GM18858 (cell line): ENCODE measurements at regions not wholly inside any gene's neighbourhood (a gene's known extent, or its start where the extent isn't known, plus 50 kb on each side); places are given as distances from the start of the nearest gene placed in this dataset.

Source experiments
- ATAC-seq: cut with Tn5 transposase; IDR thresholded peaks from one replicate; pipeline ENCODE4 v1.9.1; 2021; ENCODE audit not compliant: unreplicated experiment

DNA sequence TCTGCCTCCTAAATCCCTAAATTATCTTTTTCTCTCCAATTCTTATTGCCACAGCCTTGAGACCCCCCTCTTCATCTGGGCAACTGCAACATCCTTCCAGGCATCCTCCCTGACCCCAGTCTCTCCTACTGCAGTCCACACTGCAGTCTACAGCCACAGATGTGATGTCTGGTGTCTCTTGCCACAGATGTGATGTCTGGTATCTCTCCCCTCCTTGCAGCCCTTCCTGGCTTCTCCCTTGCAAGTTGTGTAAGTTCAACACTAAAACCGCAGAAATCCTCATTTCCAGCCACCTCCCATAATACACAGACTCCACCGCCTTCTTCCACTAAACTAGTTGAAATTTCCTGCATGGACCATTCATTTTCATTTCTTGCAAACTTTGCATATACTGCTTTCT is 113.1 kb upstream of the DDX18 start:
- no peak for ATAC-seq

GRCh38 chr2:117702098-117702497 is 112.4 kb upstream of the DDX18 start:
- no peak for ATAC-seq

GRCh38 chr2:117703858-117704257 is 110.6 kb upstream of the DDX18 start:
- ATAC-seq: no peak

DNA sequence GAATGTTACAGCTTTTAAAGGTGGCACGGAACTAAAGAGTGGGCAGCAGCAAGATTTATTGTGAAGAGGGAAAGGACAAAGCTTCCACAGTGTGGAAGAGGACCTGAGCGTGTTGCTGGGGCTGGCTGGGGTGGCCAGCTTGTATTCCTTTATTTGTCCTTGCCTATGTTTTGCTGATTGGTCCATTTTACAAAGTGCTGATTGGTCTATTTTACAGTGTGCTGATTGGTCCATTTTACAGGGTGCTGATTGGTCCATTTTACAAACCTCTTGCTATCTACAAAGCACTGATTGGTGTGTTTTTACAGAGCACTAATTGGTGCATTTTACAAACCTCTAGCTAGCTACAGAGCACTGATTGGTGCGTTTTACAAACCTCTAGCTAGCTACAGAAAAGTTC is 109.7 kb upstream of the DDX18 start:
- no peak for ATAC-seq

- no peak for ATAC-seq
Measured at GRCh38 chr2:117707874-117708273, 106.6 kb upstream of the DDX18 start.

DNA sequence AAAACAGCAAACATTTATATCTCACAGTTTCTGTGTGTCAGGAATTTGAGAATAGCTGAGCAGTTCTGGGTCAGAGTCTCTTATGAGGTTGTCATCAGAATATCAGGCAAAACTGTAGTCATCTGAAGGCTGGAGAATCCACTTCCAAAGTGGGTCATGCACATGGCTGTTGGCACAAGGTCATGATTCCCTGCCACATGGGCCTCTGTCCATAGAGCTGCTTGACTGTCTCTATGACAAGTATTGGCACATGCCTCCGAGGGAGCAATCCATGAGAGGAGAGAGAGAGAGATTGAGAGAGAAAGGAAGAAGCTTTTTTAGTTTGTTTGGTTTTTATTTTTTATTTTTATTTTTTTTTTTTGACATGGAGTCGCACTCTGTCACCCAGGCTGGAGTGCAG is 101.8 kb upstream of the DDX18 start:
- no peak for ATAC-seq

- no peak for ATAC-seq
Measured at GRCh38 chr2:117714110-117714509, 100.4 kb upstream of the DDX18 start.

- no peak for ATAC-seq
Measured at GRCh38 chr2:117714745-117715417, 99.6 kb upstream of the DDX18 start.

GRCh38 chr2:117716505-117716904 is 98.0 kb upstream of the DDX18 start:
- no peak for ATAC-seq

DNA sequence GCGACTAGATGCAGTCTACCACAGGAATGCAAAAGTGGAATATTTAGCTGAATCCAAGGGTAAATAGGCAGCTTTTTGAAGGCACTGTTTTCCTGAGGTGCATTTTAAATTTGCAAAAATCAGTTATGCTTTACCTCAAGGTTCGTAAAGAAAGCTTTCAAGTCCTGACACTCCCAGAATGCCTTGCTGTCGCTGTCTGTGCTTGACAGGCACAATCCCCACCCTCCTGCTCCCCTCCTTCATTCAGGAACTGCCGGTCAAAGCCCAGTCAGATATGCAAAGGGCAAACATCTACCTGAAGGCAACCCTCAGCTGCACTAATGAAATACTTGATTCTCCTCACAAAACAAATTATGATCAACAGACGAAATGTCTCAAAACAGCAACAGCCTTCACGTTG is 97.4 kb upstream of the DDX18 start:
- no peak for ATAC-seq

DNA sequence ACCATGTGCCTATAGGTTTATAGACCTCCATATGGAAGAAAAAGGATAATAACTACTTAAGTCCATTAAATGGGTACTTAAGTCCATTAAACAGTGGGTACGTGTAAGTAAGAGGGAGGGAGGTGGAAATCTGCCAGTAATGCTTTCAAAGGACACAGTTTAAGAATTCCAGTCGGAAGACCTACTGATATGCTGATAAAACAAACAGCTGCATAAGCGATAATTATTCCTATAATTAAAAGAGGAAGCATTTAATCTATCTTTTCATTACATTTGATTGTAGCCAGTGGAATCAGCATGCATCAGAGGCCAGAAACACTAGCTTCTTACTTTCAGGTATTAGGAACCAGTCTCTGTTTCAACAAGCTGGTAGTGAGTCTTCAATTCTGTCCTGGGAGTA is 96.4 kb upstream of the DDX18 start:
- no peak for ATAC-seq

GRCh38 chr2:117720765-117721164 is 93.7 kb upstream of the DDX18 start:
- no peak for ATAC-seq

DNA sequence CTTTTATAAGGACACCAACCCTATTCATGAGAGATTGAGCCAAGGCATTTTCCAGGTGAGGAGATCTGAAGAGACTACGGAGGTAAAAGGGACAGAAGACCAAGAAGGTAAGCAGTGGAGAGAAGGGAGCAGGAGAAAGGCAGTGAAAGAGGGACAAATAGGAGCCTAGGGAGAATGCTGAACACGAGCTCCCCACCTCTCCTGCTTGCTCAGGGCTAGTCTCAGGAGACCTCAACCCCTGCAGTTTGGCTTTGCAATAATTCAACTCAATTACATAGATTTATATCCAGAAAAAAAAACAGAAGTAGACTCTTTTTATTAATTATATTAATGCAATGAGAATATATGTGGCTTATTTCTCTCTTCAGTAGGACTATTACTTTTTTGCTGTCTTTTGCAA is 91.0 kb upstream of the DDX18 start:
- ATAC-seq: no peak

DNA sequence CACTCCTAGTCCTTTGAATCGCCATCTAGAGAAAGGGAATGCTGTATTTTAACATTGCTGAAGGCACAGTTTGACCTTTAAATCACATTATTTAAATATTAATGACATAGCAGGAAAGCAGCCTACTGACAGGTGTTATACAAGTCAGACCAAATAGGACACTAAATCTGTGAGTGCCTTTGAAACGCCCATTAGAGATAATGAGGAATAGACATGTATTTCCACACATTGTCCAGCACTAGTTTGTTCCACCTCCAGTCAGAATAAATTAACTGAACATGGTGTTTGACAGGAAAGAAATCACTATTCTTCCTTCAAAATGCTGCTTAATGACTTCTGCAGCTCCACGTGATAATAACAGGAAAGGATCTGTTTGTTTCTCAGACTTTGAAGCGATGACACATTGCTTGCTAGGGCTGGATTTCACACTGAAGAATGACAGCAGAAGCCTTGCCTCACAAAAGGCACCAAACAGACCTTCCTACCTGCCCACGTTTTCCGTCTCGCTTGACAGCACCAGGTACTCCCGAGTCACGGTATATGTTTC is 90.5 kb upstream of the DDX18 start:
- no peak for ATAC-seq

GRCh38 chr2:117726747-117727146 is 87.7 kb upstream of the DDX18 start:
- no peak for ATAC-seq

- no peak for ATAC-seq
Measured at GRCh38 chr2:117737846-117738245, 76.6 kb upstream of the DDX18 start.

DNA sequence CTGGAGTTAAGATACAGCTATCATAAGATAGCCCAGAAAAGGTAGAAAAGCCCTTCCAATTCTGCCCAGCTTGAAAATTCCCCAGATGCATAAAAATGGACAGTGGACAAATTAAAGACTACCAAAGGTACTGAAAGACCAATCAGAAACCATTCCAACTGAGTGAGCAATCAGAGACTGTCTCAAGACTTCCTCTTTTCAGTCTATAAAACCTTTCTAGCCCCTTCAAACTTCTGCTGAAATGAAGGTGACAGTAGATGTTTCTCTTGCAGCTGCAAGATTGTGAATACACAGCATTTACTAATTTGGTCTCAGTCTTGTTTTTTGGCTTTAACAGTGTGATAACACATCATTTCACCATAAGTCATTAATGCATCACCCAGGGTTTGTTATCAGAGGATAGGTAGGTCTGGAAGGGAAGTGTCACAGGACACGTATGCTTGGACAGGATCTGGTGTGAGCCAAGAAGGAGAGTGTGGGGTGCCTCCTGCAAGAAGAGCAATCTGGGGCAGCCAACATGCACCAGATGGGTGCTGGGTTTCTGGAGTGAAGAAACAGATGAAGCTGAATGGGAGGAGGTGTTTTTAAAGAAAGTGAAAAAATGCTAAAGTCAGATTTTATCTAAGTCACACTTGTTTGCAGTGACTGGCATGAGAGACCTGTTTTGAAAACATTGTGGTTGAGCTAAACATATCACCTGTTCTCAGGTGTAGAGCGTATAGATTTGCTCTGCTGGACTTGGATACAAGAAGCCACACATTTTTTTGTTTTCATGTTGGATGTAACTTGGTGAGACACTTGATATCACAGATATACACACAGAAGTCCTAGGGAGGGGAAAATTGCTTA is 75.3 kb upstream of the DDX18 start:
- no peak for ATAC-seq

- ATAC-seq: no peak
Measured at GRCh38 chr2:117745537-117745936, 69.0 kb upstream of the DDX18 start.

- no peak for ATAC-seq
Measured at GRCh38 chr2:117755768-117756167, 58.7 kb upstream of the DDX18 start.

GRCh38 chr2:117760916-117761315 is 53.6 kb upstream of the DDX18 start:
- no peak for ATAC-seq

DNA sequence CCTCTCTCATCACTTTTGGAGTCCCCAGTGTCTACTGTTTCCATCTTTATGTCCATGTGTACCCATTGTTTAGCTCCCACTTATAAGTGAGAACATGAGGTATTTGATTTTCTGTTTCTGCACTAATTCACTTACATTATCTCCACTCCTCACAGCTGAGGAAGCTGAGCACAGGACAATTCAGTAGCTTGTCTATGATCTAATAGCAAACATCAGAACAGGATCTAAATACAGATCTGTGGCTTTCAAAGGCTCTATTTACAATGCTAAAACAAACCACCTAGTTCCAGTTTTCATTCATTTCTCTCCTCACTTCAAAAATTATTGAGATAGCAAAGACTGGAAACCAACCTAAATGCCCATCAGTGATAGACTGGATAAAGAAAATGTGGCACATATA is 52.0 kb upstream of the DDX18 start:
- no peak for ATAC-seq

DNA sequence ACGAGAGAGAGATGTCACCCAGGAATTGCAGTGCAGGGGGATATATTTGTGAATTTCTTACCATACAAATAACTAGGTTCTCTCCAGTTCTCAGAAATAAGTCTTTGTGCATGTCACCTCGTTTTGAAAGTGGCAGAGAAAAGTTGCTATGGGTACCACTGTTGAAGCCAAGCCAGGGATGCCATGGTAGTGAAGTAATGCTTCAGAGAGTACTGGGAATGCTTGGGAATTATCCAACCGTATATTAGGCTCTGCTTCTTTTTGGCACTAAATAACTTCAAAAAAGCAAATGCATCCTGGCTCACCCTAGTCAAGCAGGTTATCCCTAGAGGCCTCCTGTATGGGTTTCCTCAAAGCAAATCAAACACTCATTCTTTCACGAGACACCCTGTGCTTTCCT is 50.7 kb upstream of the DDX18 start:
- no peak for ATAC-seq
